ENCODE measurements at regions not wholly inside any gene's neighbourhood (a gene's known extent, or its start where the extent isn't known, plus 50 kb on each side); places are given as distances from the start of the nearest gene placed in this dataset.
"Not testable (repeated sequence)": the region's sequence is repeated elsewhere in the genome, so short reads cannot be mapped to it uniquely, and the experiment has no call there.

- TF ChIP-seq ETS1 (IDR thresholded peaks at IDR 0.05) (no peak), ZNF331 (CRISPR knock-in tag; IDR thresholded peaks at IDR 0.05; ENCODE audit: low read depth) (no peak), CTCF (conservative IDR thresholded peaks at IDR 0.05; ENCODE audit: low read depth in 2 of 2) (no peak), EZH2 (IDR thresholded peaks at IDR 0.05; ENCODE audit: low read depth, unreplicated experiment) (no peak)
Measured at GRCh38 chr12:75854681-75855309, 176.8 kb downstream of the PHLDA1 start (continued).

- not testable (repeated sequence) for H3K27me3 ChIP-seq (ENCODE audit: insufficient read depth); ATAC-seq; H4K20me1 ChIP-seq (replicated peaks; ENCODE audit: insufficient read depth); H3K27ac ChIP-seq (ENCODE audit: low read depth); H3K4me3 Mint-ChIP-seq; H3K36me3 Mint-ChIP-seq (ENCODE audit: low read depth); H3K79me2 ChIP-seq (replicated peaks; ENCODE audit: insufficient read depth); H3K36me3 ChIP-seq (ENCODE audit: insufficient read depth); H3K4me1 ChIP-seq (ENCODE audit: insufficient read depth); H3K9me3 Mint-ChIP-seq; H3K4me3 ChIP-seq; H3K9me2 ChIP-seq (ENCODE audit: insufficient read depth); H3F3A ChIP-seq (replicated peaks; ENCODE audit: low read depth); H3K27ac Mint-ChIP-seq; DNase-seq (ENCODE audit: low spot score); H3K4me1 Mint-ChIP-seq; H3K4me2 ChIP-seq; H3K27me3 Mint-ChIP-seq (ENCODE audit: insufficient read depth, low read depth, poor library complexity)
- peak overlapping the region; percentile 80 for H2AFZ ChIP-seq
Measured at GRCh38 chr12:75854137-75854536, 177.4 kb downstream of the PHLDA1 start.

- Histone ChIP-seq H3K27me3 (ENCODE audit: insufficient read depth) (no peaks in the 10 kb centered on the region), H4K20me1 (replicated peaks; ENCODE audit: insufficient read depth) (no peaks in the 10 kb centered on the region), H2AFZ (peak overlapping the region; percentile 80), H3F3A (replicated peaks; ENCODE audit: low read depth) (no peaks in the 10 kb centered on the region), H3K79me2 (replicated peaks; ENCODE audit: insufficient read depth) (no peaks in the 10 kb centered on the region), H3K27ac (ENCODE audit: low read depth) (no peak overlapping the region), H3K4me1 (ENCODE audit: insufficient read depth) (0 out of 2 replicates have a peak, but pooled peaks cover 3% of the 10 kb centered on the region), H3K4me3 (no peak overlapping the region), H3K9me2 (ENCODE audit: insufficient read depth) (no peaks in the 10 kb centered on the region), H3K36me3 (ENCODE audit: insufficient read depth) (no peaks in the 10 kb centered on the region), H3K4me2 (no peak overlapping the region)
- Mint-ChIP-seq H3K27me3 (ENCODE audit: insufficient read depth, low read depth, poor library complexity) (no peaks in the 10 kb centered on the region), H3K36me3 (ENCODE audit: low read depth) (no peaks in the 10 kb centered on the region), H3K27ac (no peak overlapping the region), H3K4me3 (no peak overlapping the region), H3K4me1 (peaks cover 5% of the 10 kb centered on the region), H3K9me3 (no peaks in the 10 kb centered on the region)
- no peak for DNase-seq (ENCODE audit: low spot score)
- ATAC-seq, result peak; percentile 45
- TF ChIP-seq EZH2phosphoT487 (IDR thresholded peaks at IDR 0.05; ENCODE audit: unreplicated experiment), result no peak
- no peak for TF ChIP-seq CTCF (conservative IDR thresholded peaks at IDR 0.05; ENCODE audit: low read depth in 2 of 2)
Measured at GRCh38 chr12:75853626-75854025, 177.9 kb downstream of the PHLDA1 start.

Data from GM23338 (cell line).